HepG2 (cell line): ENCODE measurements at regions not wholly inside any gene's neighbourhood (a gene's known extent, or its start where the extent isn't known, plus 50 kb on each side); places are given as distances from the start of the nearest gene placed in this dataset.

Experiments used
- ATAC-seq: fragments of 200-7000 bp; cut with Tn5 transposase; 3 replicates; pipeline ENCODE4 v1.9.1; 2020; ENCODE audit warnings: mild to moderate bottlenecking, moderate library complexity
- BruUV-seq: library from RNA; stranded (reverse); fragments of 400-500 nt; replicated peaks from 2 replicates; lab custom pipeline; 2021; lab: Mats Ljungman, UMichigan
- CTCF ChIA-PET: fragments of 300-600 bp; formaldehyde crosslinking; extraction: SDS; loops from one replicate; lab custom pipeline; 2021; ENCODE audit warnings: low total read pairs, inconsistent platforms, low intra/inter-chr PET ratio; lab: Yijun Ruan, JAX
- POLR2A ChIA-PET: fragments of 350-600 bp; sonication (Branson Sonifier 250); formaldehyde crosslinking; loops from one replicate; lab custom pipeline; 2020; ENCODE audit warnings: antibody characterized with exemption, inconsistent platforms; lab: Yijun Ruan, JAX
- DNase-seq: peaks from one replicate; pipeline ENCODE4 v3.0.0-alpha.2; 2015; ENCODE audit warnings: low spot score
- FAIRE-seq: peaks from 3 replicates; lab custom pipeline; 2011; peaks lifted over from hg19 to GRCh38; lab: Jason Lieb, UNC
- H2AFZ ChIP-seq: one replicate; pipeline ENCODE4 v1.6.1; 2011; ENCODE audit warnings: low read length, inconsistent platforms
- H3K27ac ChIP-seq: fragments of 300-600 bp; 3 replicates; pipeline ENCODE4 v1.8.0; 2011; ENCODE audit warnings: mixed run types, mild to moderate bottlenecking, mixed read lengths, low read length, inconsistent platforms; ENCODE audit not compliant: insufficient read depth; ENCODE audit errors: extremely low read length
- H3K27me3 ChIP-seq, 2 experiments: fragments of 200-600 bp in 1 of 2; 2 replicates in 1 of 2; 3 replicates in 1 of 2; pipeline versions ENCODE4 v1.6.0 to v1.8.0; 2011; ENCODE audit warnings: low read length in 2 of 2, mild to moderate bottlenecking in 2 of 2, moderate library complexity in 2 of 2, inconsistent platforms in 1 of 2; ENCODE audit not compliant: insufficient read depth in 2 of 2, control insufficient read depth in 1 of 2
- H3K36me3 ChIP-seq, 2 experiments: fragments of 200-600 bp in 1 of 2; replicated peaks in 1 of 2; 2 replicates in 1 of 2; 3 replicates in 1 of 2; pipeline versions ENCODE4 v1.5.1 to v1.8.0; 2011; ENCODE audit warnings: low read length in 2 of 2, inconsistent platforms in 1 of 2; ENCODE audit not compliant: insufficient read depth in 2 of 2, control insufficient read depth in 1 of 2
- H3K4me1 ChIP-seq: 2 replicates; pipeline ENCODE4 v1.5.1; 2012; ENCODE audit warnings: low read length, inconsistent platforms; ENCODE audit not compliant: insufficient read depth
- H3K4me2 ChIP-seq: 2 replicates; pipeline ENCODE4 v1.6.0; 2011; ENCODE audit warnings: low read depth, low read length, inconsistent platforms
- H3K4me3 ChIP-seq, 3 experiments: fragments of 200-600 bp in 1 of 3; sonication (generic), shearing (Covaris generic) in 1 of 3; replicated peaks in 1 of 3; 2 replicates each; pipeline ENCODE4 v1.5.1; 2011 to 2016; ENCODE audit warnings: low read length in 3 of 3, inconsistent platforms in 2 of 3, low read depth in 2 of 3, mild to moderate bottlenecking in 2 of 3, control low read depth in 1 of 3, mixed read lengths in 1 of 3; ENCODE audit not compliant: insufficient read depth in 1 of 3
- H3K79me2 ChIP-seq: one replicate; pipeline ENCODE4 v1.6.1; 2011; ENCODE audit warnings: low read length, inconsistent platforms; ENCODE audit not compliant: insufficient read depth
- H3K9ac ChIP-seq: 2 replicates; pipeline ENCODE4 v1.6.0; 2011; ENCODE audit warnings: mild to moderate bottlenecking, low read depth, low read length, inconsistent platforms; ENCODE audit not compliant: insufficient read depth
- H3K9me3 ChIP-seq: 2 replicates; pipeline ENCODE4 v1.5.1; 2012; ENCODE audit warnings: mild to moderate bottlenecking, low read length
- H4K20me1 ChIP-seq: 2 replicates; pipeline ENCODE4 v1.6.0; 2011; ENCODE audit warnings: inconsistent platforms, mild to moderate bottlenecking, low read length, moderate library complexity; ENCODE audit not compliant: insufficient read depth
- HNF4A ChIP-seq: sonication (generic); formaldehyde crosslinking; IDR thresholded peaks from 2 replicates; pipeline ENCODE4 v1.4.0; 2020; ENCODE audit warnings: missing genetic modification reagents
- MIER2 ChIP-seq: IDR thresholded peaks from 2 replicates; pipeline ENCODE4 v1.6.1; 2016; ENCODE audit warnings: missing biosample characterization, missing genetic modification reagents
- MLLT10 ChIP-seq: sonication (generic); formaldehyde crosslinking; IDR thresholded peaks from 2 replicates; pipeline ENCODE4 v1.4.0; 2020; ENCODE audit warnings: missing genetic modification reagents
- MTF2 ChIP-seq: sonication (generic); formaldehyde crosslinking; IDR thresholded peaks from 2 replicates; pipeline ENCODE4 v1.5.0; 2020; ENCODE audit warnings: missing genetic modification reagents, borderline replicate concordance
- MYNN ChIP-seq: sonication (generic); formaldehyde crosslinking; IDR thresholded peaks from 2 replicates; pipeline ENCODE4 v1.4.0; 2020; ENCODE audit warnings: mild to moderate bottlenecking, low read depth, missing genetic modification reagents
- RORA ChIP-seq: sonication (generic); formaldehyde crosslinking; IDR thresholded peaks from 2 replicates; pipeline ENCODE4 v1.5.0; 2020; ENCODE audit warnings: mild to moderate bottlenecking, missing genetic modification reagents, moderate library complexity
- SP1 ChIP-seq, 2 experiments: fragments of 450-650 bp in 1 of 2; sonication (generic) in 1 of 2; formaldehyde crosslinking in 1 of 2; IDR thresholded peaks; 2 replicates each; pipeline versions ENCODE4 v1.4.0 to v1.6.1; 2016 to 2020; ENCODE audit warnings: missing genetic modification reagents in 1 of 2
- SP4 ChIP-seq: sonication (generic); formaldehyde crosslinking; IDR thresholded peaks from 2 replicates; pipeline ENCODE4 v1.8.1; 2023; ENCODE audit warnings: mild to moderate bottlenecking, missing genetic modification reagents
- TEAD2 ChIP-seq: sonication (generic); formaldehyde crosslinking; IDR thresholded peaks from 2 replicates; pipeline ENCODE4 v1.9.0; 2021; ENCODE audit warnings: missing genetic modification reagents
- THRA ChIP-seq: sonication (generic); formaldehyde crosslinking; IDR thresholded peaks from 2 replicates; pipeline ENCODE4 v1.4.0; 2020; ENCODE audit warnings: missing genetic modification reagents, borderline replicate concordance
- ZBTB43 ChIP-seq: sonication (generic); formaldehyde crosslinking; conservative IDR thresholded peaks from 2 replicates; pipeline ENCODE4 v1.4.0; 2020; ENCODE audit warnings: missing genetic modification reagents
- ZBTB8A ChIP-seq: sonication (generic); formaldehyde crosslinking; IDR thresholded peaks from 2 replicates; pipeline ENCODE4 v1.4.0; 2020; ENCODE audit warnings: mild to moderate bottlenecking, low read depth, missing genetic modification reagents, borderline replicate concordance
- ZFX ChIP-seq: sonication (generic); formaldehyde crosslinking; IDR thresholded peaks from 2 replicates; pipeline ENCODE4 v1.4.0; 2020; ENCODE audit warnings: mild to moderate bottlenecking, low read depth, missing genetic modification reagents, moderate library complexity
- ZNF30 ChIP-seq: sonication (generic); formaldehyde crosslinking; IDR thresholded peaks from 2 replicates; pipeline ENCODE4 v1.5.0; 2020; ENCODE audit warnings: mild to moderate bottlenecking, missing genetic modification reagents
- ZNF530 ChIP-seq: sonication (generic); formaldehyde crosslinking; IDR thresholded peaks from 2 replicates; pipeline ENCODE4 v1.5.0; 2020; ENCODE audit warnings: low read depth, mild to moderate bottlenecking, missing genetic modification reagents
- ZNF557 ChIP-seq: sonication (generic); formaldehyde crosslinking; IDR thresholded peaks from 2 replicates; pipeline ENCODE4 v1.4.0; 2020; ENCODE audit warnings: missing genetic modification reagents
- ZNF816 ChIP-seq: sonication (generic); formaldehyde crosslinking; IDR thresholded peaks from 2 replicates; pipeline ENCODE4 v1.8.0; 2022; ENCODE audit warnings: missing genetic modification reagents, mild to moderate bottlenecking, borderline replicate concordance
- WGBS: methylation state at CpG from one replicate; pipeline ENCODE4 v1.1.6; 2017; ENCODE audit warnings: low lambda C conversion rate; 5-methylcytosine and 5-hydroxymethylcytosine counted together
- in situ Hi-C: cut with HindIII; loops from 2 replicates; pipeline ENCODE4 v1.10.0; 2017; ENCODE audit warnings: low pct_unique_long_range_greater_than_20kb; ENCODE audit not compliant: extremely low pct_ligation_motif_present
- intact Hi-C: fragments of 100-400 bp; cut with micrococcal nuclease; formaldehyde crosslinking; loops from one replicate; pipeline ENCODE4 v1.10.0; 2022; ENCODE audit not compliant: unreplicated experiment
- TF ChIP-seq, protein P1 (sequence below): sonication (generic); formaldehyde crosslinking; conservative IDR thresholded peaks from 2 replicates; pipeline ENCODE4 v1.8.0; 2022; ENCODE audit warnings: missing genetic modification reagents
- TF ChIP-seq, protein P2 (sequence below): sonication (generic); formaldehyde crosslinking; IDR thresholded peaks from 2 replicates; pipeline ENCODE4 v1.5.0; 2020; ENCODE audit warnings: mild to moderate bottlenecking, low read depth, missing genetic modification reagents, borderline replicate concordance
- TF ChIP-seq, protein P3 (sequence below): sonication (generic); formaldehyde crosslinking; IDR thresholded peaks from 2 replicates; pipeline ENCODE4 v1.8.1; 2023; ENCODE audit warnings: missing genetic modification reagents, mild to moderate bottlenecking, borderline replicate concordance

- TF ChIP-seq, protein P1, sequence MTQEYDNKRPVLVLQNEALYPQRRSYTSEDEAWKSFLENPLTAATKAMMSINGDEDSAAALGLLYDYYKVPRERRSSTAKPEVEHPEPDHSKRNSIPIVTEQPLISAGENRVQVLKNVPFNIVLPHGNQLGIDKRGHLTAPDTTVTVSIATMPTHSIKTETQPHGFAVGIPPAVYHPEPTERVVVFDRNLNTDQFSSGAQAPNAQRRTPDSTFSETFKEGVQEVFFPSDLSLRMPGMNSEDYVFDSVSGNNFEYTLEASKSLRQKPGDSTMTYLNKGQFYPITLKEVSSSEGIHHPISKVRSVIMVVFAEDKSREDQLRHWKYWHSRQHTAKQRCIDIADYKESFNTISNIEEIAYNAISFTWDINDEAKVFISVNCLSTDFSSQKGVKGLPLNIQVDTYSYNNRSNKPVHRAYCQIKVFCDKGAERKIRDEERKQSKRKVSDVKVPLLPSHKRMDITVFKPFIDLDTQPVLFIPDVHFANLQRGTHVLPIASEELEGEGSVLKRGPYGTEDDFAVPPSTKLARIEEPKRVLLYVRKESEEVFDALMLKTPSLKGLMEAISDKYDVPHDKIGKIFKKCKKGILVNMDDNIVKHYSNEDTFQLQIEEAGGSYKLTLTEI (CRISPR knock-in tag), result no peak
- TF ChIP-seq, all 625 proteins: peak for 0
These were observed 569.4 kb upstream of the ADAMTS5 start (continued) for GRCh38 chr21:27536319-27536718.

- Histone ChIP-seq H3K4me3 (no peak overlapping the region), H3K79me2 (no peaks in the 10 kb centered on the region), H3K27ac (no peak overlapping the region), H4K20me1 (no peaks in the 10 kb centered on the region), H3K9me3 (peaks cover 88% of the 10 kb centered on the region), H3K4me2 (no peak overlapping the region), H2AFZ (no peak overlapping the region), H3K36me3 (no peaks in the 10 kb centered on the region), H3K27me3 (no peaks in the 10 kb centered on the region; a peak in 1 of 5 replicates), H3K9ac (no peak overlapping the region), H3K4me1 (no peaks in the 10 kb centered on the region)
- DNase-seq (no peak), ATAC-seq (no peak), FAIRE-seq (no peak)
- intact Hi-C loops (no loop called here), in situ Hi-C loops (no loop called here)
- WGBS, result 53% methylated on average over 4 of the region's 4 CpGs
- BruUV-seq, result no TSS peak
- ChIA-PET CTCF (no interaction called here), POLR2A (no interaction called here)
- TF ChIP-seq MTF2 (CRISPR knock-in tag) (no peak), THRA (CRISPR knock-in tag) (no peak), ZFX (CRISPR knock-in tag) (no peak), ZBTB43 (no peak), ZBTB8A (CRISPR knock-in tag) (no peak), ZNF557 (no peak), SP1 (IDR thresholded peaks at IDR 0.05) (no peak), SP1 (CRISPR knock-in tag; IDR thresholded peaks at IDR 0.05) (no peak), RORA (CRISPR knock-in tag) (no peak), TEAD2 (CRISPR knock-in tag) (no peak), MYNN (CRISPR knock-in tag) (no peak), SP4 (no peak), HNF4A (no peak), ZNF530 (CRISPR knock-in tag) (no peak), MLLT10 (no peak), MIER2 (CRISPR knock-in tag) (no peak), ZNF30 (CRISPR knock-in tag) (no peak), ZNF816 (CRISPR knock-in tag) (no peak)
- TF ChIP-seq, protein P2, sequence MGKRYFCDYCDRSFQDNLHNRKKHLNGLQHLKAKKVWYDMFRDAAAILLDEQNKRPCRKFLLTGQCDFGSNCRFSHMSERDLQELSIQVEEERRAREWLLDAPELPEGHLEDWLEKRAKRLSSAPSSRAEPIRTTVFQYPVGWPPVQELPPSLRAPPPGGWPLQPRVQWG (CRISPR knock-in tag), result no peak
- TF ChIP-seq, protein P3, sequence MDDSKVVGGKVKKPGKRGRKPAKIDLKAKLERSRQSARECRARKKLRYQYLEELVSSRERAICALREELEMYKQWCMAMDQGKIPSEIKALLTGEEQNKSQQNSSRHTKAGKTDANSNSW (CRISPR knock-in tag), result no peak
These were observed 568.3 kb upstream of the ADAMTS5 start for GRCh38 chr21:27535188-27535587.
